GM21367 (cell line): ENCODE measurements at regions not wholly inside any gene's neighbourhood (a gene's known extent, or its start where the extent isn't known, plus 50 kb on each side); places are given as distances from the start of the nearest gene placed in this dataset.

Experiments used
- ATAC-seq: cut with Tn5 transposase; IDR thresholded peaks from one replicate; pipeline ENCODE4 v1.9.1; 2021; ENCODE audit not compliant: unreplicated experiment

DNA sequence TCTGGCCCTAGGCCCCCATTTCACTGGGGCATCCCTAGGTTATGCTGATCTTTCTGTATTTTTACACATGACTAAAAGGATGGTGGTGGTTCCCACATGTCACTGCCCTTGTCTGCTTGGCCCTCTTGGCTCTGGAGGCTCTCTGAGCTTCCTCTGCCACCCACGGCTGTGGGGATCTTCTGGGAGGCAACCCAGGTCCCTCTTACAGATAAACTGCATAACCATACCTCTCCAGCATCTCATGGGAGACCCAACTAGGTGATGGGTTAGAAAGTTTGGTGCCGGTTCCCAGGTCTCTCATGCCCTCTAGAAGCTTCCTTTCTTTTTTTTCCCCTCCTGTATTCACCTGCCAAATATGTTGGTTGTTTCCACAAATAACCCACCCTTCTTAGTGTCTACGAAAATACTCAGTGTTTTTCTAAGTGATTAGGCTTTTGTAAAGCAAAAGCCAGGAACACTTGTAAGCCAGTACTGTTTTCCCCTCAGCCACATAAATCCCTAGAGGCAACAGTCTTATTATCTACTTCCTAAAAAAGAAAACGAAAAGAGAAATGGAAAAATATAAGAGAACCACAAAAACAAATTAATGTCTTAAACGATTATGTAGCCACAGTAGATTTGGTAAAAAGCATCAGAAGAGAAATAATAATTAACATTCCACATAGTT lies 71.7 kb upstream of the SMLR1 start:
- ATAC-seq, result no peak

DNA sequence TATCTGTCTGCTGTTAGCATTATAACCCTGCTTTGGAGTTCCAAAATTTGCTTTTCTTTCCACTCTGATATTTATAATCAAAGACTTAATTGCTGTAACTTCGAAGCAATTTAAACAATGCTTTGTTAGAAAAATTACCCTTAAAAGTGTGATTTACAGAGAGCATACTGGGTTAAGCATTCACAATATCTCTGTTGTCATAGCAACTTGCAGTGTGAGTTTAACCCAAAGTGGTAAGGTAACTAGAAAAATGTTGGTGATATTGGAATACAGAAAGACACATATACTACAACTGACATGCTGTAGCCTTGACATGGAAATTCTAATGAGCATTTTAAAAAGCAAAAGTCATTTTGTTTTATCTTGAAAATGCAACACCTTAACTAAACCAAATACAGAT lies 70.4 kb upstream of the SMLR1 start:
- ATAC-seq, result no peak

DNA sequence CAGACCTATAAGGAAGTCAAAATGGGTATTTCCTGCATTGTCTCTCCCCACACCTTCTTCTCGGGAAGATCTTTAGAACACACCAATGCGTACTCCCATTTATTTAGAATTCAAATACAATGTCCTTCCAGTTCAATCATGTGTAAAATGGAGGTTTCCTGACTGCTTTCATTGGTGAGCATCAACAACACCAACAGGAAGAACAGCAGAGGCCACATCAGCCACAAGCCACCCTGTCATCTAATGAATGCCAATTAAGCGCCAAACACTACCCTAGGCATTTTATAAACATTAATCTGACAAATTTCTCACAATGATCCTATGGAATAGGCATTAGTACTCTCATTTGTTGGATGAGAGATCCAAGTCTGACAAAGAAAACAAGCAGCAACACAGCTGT lies 68.4 kb upstream of the SMLR1 start:
- no peak for ATAC-seq

DNA sequence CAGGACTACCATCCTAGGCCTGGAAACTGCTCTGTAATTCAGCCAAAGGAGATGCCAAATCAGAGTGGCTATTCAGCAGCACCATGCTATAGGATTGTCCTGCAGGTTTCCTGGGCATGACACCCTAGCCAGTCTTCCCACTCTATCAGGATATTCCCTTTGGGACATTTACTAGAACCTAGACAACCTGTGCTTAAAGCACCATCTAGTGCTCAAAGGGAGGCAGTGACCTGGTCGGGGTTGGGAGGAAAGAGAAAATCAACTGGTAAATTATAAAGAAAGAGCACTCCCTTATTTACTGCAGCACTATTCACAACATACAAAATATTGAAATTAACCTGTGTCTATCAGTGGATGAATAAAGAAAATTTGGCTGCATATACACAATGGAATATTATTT lies 67.2 kb upstream of the SMLR1 start:
- no peak for ATAC-seq

DNA sequence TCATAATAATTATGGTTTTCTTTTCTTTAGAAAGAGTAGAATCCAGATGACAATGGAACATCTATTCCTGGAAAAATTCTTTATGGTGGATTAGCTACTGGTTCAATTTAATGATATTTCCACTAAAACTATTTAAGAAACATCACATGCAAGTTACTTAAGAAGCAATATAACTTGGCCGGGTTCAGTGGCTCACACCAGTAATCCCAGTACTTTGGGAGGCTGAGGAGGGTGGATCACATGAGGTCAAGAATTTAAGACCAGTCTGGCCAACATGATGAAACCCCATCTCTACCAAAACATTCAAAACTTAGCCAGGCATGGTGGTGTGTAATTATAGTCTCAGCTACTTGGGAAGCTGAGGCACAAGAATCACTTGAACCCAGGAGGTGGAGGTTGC lies 65.9 kb upstream of the SMLR1 start:
- ATAC-seq, result no peak

DNA sequence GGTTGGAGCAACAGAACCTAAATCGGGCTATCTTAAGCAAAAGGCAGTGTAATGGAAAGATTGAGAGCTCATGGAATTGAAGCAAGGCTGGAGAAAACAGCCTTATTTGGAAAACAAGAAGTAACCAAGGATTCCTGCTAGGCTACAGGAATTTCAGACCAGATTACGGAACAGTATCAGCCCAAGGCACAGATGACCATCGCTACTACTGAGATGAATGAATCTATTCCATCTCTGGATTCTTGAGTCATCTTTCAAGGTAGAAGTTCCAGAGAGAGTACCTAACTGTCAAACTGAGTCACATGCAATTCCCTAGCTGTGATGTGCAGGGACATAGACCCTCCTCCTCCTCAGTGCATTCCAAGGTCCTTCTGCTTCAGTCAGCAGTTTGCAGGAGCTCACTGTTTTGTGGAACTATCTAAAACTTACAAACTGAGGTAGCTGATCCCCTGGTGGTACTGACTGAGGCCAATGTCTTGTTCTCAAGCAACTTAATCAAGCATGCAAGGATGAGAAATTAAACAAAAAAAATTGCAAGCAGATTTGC lies 62.0 kb upstream of the SMLR1 start:
- no peak for ATAC-seq

DNA sequence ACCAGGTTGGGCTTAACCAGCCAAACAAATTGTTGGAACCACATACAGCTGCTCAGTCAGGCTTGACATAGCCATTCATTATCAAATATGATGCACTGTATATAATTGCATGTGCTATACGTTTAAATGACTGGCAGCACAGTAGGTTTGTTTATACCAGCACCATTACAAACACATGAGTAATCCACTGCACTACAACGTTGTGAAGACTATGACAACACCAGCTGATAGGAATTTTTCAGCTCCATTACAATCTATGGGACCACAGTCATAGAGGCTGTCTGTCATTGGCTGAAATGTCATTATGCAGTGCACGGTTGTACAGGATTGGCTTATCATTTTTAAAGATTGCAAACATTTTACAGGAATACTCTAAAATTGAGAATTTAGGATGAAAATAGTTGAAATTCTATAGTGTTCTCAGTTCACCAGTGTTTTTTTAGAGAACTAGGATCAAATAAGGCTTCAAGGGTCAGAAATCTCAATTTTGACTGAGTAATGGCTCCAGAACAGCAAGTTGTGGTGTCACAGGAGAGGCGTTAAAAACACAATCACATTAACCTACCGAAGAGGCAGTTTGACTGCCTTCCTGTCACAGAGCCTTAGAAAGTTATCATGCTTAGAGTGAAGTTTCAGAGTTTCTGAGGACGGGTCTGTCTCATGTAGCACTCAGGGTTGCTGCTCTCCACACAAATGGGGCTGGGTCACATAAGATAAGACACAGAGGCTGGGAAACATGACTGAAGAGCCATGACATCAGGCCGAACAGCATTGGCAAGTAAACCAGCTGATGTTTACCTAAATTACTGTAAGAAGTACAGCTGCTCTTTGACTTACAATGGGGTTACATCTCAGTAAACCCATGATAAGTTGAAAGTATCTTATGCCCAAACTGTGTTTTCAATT lies 60.7 kb upstream of the SMLR1 start:
- no peak for ATAC-seq

DNA sequence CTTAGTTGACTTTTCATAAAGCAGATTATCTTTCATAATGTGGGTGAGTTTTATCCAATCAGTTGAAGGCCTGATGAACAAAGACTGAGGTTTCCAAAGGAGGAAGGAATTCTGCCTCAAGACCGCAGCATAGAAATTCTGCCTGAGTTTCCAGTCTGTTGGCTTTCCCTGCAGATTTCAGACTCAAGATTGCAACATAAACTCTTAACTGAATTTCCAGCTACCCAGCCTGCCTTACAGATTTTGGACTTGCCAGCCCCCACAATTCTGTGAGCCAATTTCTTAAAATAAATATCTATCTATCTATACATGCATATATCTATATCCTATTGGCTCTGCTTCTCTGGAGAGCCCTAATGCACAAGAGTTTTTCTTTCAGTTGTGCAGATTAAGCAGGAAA lies 57.3 kb upstream of the SMLR1 start:
- no peak for ATAC-seq

DNA sequence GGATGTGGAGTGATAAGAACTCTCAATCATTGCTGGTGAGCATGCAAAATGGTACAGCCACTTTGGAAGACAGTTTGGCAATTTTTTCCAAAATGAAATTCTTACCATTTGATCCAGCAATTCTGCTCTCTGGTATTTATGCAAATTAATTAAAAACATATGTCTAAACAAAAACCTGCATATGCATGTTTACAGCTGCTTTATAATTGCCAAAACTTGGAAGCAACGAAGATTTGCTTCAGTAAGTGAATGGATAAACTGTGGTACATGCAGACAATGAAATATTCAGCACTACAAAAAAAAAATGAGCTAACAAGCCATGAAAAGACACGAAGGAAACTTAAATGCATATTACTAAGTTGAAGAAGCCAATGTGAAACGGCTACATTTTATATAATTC lies 55.5 kb upstream of the SMLR1 start:
- ATAC-seq, result no peak

DNA sequence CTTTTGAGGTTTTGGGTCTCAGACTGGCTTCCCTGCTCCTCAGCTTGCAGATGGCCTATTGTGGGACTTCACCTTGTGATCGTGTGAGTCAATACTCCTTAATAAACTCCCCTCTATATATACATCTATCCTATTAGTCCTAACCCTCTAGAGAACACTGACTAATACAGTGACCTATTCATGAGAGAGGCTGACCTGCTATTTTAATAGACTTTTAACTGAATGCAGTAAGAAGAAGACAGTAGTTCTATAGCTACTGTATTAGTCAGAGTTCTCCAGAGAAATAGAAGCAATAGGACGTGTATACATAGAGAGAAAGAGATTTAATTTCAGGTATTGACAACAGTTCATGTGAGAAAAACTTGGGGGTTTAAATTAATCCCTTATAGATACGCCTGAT lies 53.3 kb upstream of the SMLR1 start:
- no peak for ATAC-seq

DNA sequence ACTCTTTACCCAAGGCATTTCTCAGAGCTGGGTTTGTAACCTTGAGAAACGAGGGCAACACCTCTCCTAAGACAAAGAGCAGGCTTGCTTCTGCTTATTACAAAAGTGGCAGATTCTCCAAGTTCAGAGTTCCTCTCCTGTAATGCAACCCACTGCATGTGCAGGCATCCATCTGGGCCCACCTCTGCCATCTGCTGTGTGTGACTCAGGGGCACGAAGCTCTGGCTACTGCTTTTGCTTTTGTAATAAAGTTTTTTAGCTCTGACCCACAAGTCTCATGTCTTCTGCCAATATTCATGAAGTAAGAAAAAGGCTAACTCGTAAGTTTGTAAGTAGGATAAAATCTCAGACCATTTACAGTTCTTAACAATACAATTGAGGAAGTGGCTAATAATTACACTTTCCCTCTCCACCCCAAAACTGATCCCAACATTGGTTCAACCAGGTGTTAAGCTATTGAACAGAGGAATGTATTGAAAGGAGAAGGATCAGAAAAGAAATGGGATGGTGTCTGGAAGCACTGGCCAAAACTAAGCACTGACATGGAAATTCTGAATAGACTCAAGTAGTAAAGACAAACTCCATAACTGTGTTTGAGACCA lies 51.7 kb upstream of the SMLR1 start:
- ATAC-seq, result no peak

DNA sequence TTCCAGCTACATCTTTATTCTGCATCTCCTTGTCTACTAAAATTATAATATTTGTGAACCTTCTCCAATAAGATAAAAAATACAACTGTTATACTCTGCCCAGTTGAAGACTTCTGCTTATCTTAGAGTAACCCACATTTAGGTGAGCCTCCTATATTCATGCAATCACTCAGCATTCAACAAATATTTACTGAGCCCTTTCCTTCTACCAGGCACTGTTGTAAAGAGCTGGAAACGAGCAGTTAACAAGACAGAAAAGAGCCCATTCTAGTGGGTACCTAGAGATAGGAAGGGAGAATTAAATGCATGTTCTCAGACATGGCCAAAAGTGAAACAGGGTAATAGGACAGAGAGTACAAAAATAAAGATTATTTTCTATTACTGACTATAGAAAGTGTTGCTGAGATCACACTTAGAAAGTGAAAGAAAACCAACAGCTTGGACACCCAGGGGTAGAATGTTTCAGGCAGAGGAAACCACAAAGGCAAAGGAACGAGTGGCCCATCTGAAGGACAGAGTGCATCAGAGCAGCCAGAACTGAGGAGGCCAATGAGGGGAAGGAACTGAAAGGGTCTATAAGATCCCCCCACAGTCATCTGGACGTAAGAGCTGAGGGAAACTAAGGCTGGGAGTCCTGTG lies 50.8 kb upstream of the SMLR1 start:
- ATAC-seq, result peak; percentile 97
